ENCODE measurements at regions not wholly inside any gene's neighbourhood (a gene's known extent, or its start where the extent isn't known, plus 50 kb on each side); places are given as distances from the start of the nearest gene placed in this dataset.

DNA sequence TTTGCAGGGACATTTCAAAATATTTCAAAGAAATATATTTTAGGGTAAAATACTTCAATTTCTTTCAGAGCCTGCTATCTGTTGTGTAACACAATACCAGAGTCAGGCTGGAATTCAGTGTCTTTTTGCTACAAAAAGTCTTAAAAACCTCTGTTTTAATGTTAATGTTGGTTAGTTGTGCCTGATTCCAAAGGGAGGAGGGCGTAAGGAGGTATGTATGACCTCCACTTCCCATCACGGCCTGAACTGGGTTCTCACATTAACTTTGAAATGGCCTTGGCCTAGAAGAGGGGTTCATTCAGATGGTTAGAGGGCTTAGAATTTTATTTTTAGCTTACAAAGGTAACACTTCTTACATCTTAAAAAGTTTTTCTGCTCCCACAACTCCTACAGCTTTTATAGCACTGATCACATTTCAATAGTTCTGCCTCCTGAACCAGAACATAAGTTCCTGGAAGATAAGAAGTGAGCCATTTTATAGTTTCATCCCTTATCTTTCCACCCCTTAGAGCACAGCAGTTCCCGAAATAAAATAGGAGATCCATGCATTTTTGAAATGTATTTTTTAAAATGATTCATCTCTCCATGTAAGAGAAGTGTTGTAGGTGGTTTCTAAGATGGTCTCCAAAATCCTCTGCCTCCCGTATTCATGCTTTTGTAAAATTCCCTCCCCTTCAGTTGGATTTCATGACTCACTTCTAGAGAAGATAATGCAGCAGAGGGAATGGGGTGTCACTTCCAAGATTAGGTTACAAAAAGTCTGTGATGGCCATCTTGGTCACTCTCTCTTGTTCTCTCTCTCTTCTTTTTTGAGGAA, 543.1 kb upstream of the NECTIN3 start:
- TF ChIP-seq POLR2AphosphoS5 (IDR thresholded peaks at IDR 0.05; ENCODE audit: borderline replicate concordance, low read depth, low read length) (no peak), EZH2 (IDR thresholded peaks at IDR 0.05) (no peak), FOXP2 (optimal IDR thresholded peaks at IDR 0.05; ENCODE audit: control extremely low read depth, extremely low read length, insufficient read depth) (no peak)

All from SK-N-MC (cell line).